AG09309 (cell line): ENCODE measurements at regions not wholly inside any gene's neighbourhood (a gene's known extent, or its start where the extent isn't known, plus 50 kb on each side); places are given as distances from the start of the nearest gene placed in this dataset.
A peak's percentile ranks its signal among the peaks of the same experiment; 100 is the strongest.

Experiments used
- DNase-seq: peaks from one replicate; pipeline ENCODE4 v3.0.0-alpha.2; 2010; ENCODE audit warnings: low read depth
- H3K4me3 ChIP-seq: 2 replicates; pipeline ENCODE4 v1.5.1; 2011; ENCODE audit warnings: mild to moderate bottlenecking, low read depth, low read length, moderate library complexity; ENCODE audit not compliant: control insufficient read depth
- TF ChIP-seq, protein P1 (sequence below): IDR thresholded peaks from 2 replicates; pipeline ENCODE4 v1.5.1; 2011; ENCODE audit warnings: mild to moderate bottlenecking, low read depth, low read length, inconsistent platforms; ENCODE audit not compliant: insufficient read depth, control insufficient read depth; ENCODE audit errors: missing control alignments

DNA sequence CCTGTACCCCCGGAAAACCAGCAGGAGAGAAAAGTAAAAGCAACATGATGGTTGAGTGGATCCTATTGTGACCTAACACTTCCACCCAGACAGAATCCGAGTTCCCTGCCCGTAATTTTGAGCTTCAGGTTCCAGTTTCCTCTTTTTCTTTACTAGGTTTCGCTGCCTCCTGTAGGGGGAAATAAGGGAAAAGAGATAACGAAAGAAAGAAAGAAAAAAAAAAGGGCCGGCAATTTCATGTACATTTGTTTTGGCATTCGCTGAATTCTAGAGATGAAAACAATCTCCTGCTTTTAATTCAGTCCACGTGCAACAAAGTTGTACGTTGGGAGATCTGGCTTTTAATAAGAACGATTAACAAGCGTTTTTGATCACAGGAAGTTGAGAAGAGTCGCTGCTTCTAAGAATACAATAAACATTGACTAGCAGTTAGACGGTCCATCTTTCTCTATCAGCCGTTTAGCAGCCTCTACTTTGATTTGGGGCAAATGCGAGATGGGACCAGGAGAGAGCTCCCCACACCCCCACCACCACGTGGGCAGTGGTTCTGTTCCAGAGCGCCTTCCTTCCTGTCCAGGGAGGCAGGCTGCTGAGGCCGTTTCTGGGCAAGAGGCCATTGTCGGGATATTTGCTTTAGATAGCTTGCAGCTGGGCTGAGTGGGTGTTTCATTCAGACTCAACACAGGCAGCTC, 155.9 kb upstream of the RUNX1 start:
- DNase-seq: no peak
- no peak overlapping the region for H3K4me3 ChIP-seq

DNA sequence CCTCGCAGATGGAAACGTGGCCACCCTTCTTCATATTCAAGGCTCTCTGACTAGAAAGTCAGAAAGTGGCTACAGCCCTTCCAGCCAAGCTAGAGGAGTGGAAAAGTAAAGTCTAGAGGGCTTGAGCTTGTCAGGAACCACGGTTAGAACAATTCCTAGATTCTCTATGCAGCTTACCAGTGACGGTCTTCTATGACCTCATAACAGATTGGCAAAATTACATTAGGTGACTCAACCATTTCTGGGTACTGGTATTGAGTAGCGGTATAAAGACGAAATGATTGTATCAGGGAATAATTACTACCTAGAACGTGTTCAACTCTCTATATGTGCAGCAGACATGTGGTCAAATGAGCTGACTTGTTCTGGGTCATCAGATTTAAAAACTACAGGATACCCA, 155.0 kb upstream of the RUNX1 start:
- no peak overlapping the region for H3K4me3 ChIP-seq
- no peak for DNase-seq
- TF ChIP-seq, protein P1, sequence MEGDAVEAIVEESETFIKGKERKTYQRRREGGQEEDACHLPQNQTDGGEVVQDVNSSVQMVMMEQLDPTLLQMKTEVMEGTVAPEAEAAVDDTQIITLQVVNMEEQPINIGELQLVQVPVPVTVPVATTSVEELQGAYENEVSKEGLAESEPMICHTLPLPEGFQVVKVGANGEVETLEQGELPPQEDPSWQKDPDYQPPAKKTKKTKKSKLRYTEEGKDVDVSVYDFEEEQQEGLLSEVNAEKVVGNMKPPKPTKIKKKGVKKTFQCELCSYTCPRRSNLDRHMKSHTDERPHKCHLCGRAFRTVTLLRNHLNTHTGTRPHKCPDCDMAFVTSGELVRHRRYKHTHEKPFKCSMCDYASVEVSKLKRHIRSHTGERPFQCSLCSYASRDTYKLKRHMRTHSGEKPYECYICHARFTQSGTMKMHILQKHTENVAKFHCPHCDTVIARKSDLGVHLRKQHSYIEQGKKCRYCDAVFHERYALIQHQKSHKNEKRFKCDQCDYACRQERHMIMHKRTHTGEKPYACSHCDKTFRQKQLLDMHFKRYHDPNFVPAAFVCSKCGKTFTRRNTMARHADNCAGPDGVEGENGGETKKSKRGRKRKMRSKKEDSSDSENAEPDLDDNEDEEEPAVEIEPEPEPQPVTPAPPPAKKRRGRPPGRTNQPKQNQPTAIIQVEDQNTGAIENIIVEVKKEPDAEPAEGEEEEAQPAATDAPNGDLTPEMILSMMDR: no peak

More for the DNA sequence above, 155.9 kb upstream of the RUNX1 start:
- TF ChIP-seq, protein P1: peak; percentile 18

DNA sequence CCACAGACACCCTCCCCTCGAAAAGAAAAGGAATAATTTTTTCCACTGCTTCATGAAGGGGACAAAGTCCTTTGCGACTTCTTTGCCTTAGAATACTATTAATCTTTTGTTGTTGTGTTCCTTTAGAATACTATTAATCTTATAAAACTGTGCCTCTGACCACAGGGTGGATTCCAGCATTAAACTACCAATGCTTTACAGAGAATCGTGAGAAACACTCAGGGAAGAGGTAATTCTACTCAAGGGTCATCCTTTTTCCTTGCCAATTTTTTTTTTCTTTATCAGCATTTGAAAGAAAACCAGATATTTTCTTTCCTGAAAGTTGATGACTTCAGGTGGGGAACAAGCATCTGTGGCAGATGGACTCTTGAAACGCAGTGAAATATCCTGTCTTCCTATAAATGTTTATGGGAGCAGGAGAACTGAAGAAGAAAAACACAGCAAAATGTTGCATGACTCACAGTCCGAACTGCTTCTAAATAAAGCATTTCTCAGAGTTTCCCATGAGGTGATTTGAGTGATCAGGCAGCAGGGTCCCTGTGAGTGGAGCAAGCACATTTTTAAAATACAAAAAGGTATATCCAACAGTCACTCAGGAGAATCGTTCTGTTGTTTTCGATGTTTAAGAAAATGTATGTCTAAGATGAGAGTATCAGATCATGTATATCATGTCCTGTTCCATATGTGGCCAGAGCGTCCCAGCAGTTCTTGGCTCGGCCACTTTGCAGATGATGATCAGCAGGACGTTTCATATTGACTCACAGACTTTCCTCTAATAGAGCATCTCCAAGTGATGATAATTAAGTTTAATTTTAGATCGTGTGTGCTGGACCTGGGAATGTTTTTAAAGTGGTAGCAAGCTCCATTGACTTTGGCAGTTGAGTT, 154.2 kb upstream of the RUNX1 start:
- TF ChIP-seq, protein P1: no peak
- DNase-seq: no peak
- H3K4me3 ChIP-seq: no peak overlapping the region

DNA sequence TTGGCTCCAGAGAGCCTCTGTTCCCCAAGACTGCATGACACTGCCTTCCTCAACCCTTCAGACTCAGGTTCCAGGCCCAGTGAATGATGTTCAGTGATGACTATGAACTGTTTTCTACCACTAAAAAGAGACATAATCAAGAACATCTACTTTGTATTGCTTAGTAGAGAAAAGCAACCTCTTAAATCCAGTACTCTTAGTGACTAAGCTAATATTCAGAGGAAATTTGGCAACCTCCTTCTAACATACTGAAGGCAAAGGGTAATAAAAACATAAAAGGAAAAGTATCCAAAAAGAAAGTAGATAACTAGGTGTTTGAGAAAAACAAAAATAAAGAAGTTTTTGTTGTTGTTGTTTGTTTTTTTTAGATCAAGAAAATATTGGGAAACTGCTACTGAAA, 153.3 kb upstream of the RUNX1 start:
- H3K4me3 ChIP-seq: no peak overlapping the region
- DNase-seq: no peak
- TF ChIP-seq, protein P1: no peak

DNA sequence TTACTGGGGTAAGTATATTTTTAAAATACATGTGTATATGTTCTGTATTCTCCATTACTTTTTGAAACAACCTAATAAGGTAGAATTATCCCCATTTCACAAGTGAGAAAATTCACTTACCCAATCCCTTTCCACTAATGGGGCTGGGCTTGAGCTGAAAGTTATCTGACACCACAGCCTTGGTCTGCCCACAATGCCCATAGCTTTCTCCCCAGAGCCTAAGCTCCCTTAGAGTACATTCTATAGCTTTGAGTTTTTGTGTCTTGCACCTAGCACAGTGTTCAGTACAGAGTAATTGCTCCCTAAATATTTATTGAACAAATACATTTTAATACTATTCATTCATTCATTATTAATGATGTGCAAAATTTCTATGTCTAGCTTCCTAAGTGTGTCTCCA, 152.7 kb upstream of the RUNX1 start:
- DNase-seq: no peak
- no peak overlapping the region for H3K4me3 ChIP-seq
- TF ChIP-seq, protein P1: no peak

DNA sequence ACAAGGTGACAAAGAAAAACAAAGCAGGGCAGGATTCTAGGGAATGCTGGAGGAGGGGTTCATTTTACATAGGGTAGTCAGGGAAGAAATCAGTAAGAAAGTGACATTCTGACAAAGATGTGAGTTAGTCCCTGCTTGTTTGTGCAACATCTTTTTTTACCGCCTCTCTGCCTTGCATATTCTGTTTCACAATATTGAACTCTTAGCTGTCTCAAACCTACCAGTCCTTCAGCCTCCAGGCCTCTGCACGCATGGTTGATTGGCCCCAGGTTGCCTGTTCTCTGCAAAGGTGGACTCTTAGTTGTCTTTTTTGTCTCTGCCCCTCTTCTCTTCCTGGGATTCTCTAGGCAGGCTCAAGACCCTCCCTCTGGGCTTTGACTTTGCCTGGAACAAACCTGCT, 152.2 kb upstream of the RUNX1 start:
- no peak for DNase-seq
- H3K4me3 ChIP-seq: no peak overlapping the region
- TF ChIP-seq, protein P1: no peak
